Activated T-cell treated with anti-CD3 and anti-CD28 coated beads for 1 hour (primary cell): ENCODE measurements at regions not wholly inside any gene's neighbourhood (a gene's known extent, or its start where the extent isn't known, plus 50 kb on each side); places are given as distances from the start of the nearest gene placed in this dataset.

ENCODE experiments used
- DNase-seq: peaks from one replicate; pipeline ENCODE4 v3.0.0-alpha.2; 2020; ENCODE audit warnings: low read depth

GRCh38 chr2:236691799-236692167 is 122.2 kb downstream of the ACKR3 start:
- no peak for DNase-seq

- no peak for DNase-seq
Measured at GRCh38 chr2:236692937-236693336, 123.3 kb downstream of the ACKR3 start.

GRCh38 chr2:236693531-236693930 is 123.9 kb downstream of the ACKR3 start:
- DNase-seq: no peak

- no peak for DNase-seq
Measured at GRCh38 chr2:236694146-236694888, 124.7 kb downstream of the ACKR3 start.

- DNase-seq: no peak
Measured at GRCh38 chr2:236696834-236697233, 127.2 kb downstream of the ACKR3 start.

- no peak for DNase-seq
Measured at GRCh38 chr2:236698016-236698627, 128.5 kb downstream of the ACKR3 start.

GRCh38 chr2:236700703-236701102 is 131.1 kb downstream of the ACKR3 start:
- DNase-seq: no peak

GRCh38 chr2:236702657-236703372 is 133.2 kb downstream of the ACKR3 start:
- no peak for DNase-seq

- DNase-seq: no peak
Measured at GRCh38 chr2:236703373-236703709, 133.7 kb downstream of the ACKR3 start.

- DNase-seq: no peak
Measured at GRCh38 chr2:236703906-236704305, 134.3 kb downstream of the ACKR3 start.

GRCh38 chr2:236704887-236705286 is 135.3 kb downstream of the ACKR3 start:
- DNase-seq: no peak

GRCh38 chr2:236705295-236706105 is 135.9 kb downstream of the ACKR3 start:
- no peak for DNase-seq

GRCh38 chr2:236706288-236706687 is 136.7 kb downstream of the ACKR3 start:
- DNase-seq: no peak

GRCh38 chr2:236706803-236707202 is 137.2 kb downstream of the ACKR3 start:
- no peak for DNase-seq

- DNase-seq: no peak
Measured at GRCh38 chr2:236711440-236711839, 141.8 kb downstream of the ACKR3 start.

- DNase-seq: no peak
Measured at GRCh38 chr2:236712304-236712703, 142.7 kb downstream of the ACKR3 start.

- DNase-seq: no peak
Measured at GRCh38 chr2:236712961-236713673, 143.5 kb downstream of the ACKR3 start.

- DNase-seq: no peak
Measured at GRCh38 chr2:236714080-236714479, 144.5 kb downstream of the ACKR3 start.

GRCh38 chr2:236715077-236715476 is 145.5 kb downstream of the ACKR3 start:
- no peak for DNase-seq

- no peak for DNase-seq
Measured at GRCh38 chr2:236715491-236715961, 145.9 kb downstream of the ACKR3 start.

GRCh38 chr2:236717120-236717519 is 147.5 kb downstream of the ACKR3 start:
- DNase-seq: no peak

- DNase-seq: no peak
Measured at GRCh38 chr2:236717729-236718128, 148.1 kb downstream of the ACKR3 start.
